GM12891 (cell line): ENCODE measurements at regions not wholly inside any gene's neighbourhood (a gene's known extent, or its start where the extent isn't known, plus 50 kb on each side); places are given as distances from the start of the nearest gene placed in this dataset.

Source experiments
- DNase-seq: peaks from one replicate; pipeline ENCODE4 v3.0.0; 2011; ENCODE audit warnings: low spot score; ENCODE audit not compliant: insufficient read length
- FAIRE-seq: peaks from 2 replicates; lab custom pipeline; 2011; peaks lifted over from hg19 to GRCh38; lab: Jason Lieb, UNC
- PAX5 ChIP-seq: IDR thresholded peaks from 2 replicates; pipeline ENCODE4 v1.6.1; 2011; ENCODE audit warnings: low read length, moderate library complexity, mild to moderate bottlenecking; ENCODE audit not compliant: insufficient read depth, severe bottlenecking
- POLR2A ChIP-seq: IDR thresholded peaks from 2 replicates; pipeline ENCODE4 v1.6.1; 2011; ENCODE audit warnings: low read depth, low read length, control low read depth
- POLR2AphosphoS5 ChIP-seq: IDR thresholded peaks from 2 replicates; pipeline ENCODE4 v1.6.1; 2011; ENCODE audit warnings: low read depth, low read length, control low read depth
- POU2F2 ChIP-seq: IDR thresholded peaks from 2 replicates; pipeline ENCODE4 v1.6.1; 2011; ENCODE audit warnings: low read depth, mild to moderate bottlenecking, control low read depth, low read length, moderate library complexity
- SPI1 ChIP-seq: IDR thresholded peaks from 2 replicates; pipeline ENCODE4 v1.6.1; 2011; ENCODE audit warnings: low read depth, low read length, control low read depth
- TAF1 ChIP-seq: IDR thresholded peaks from 2 replicates; pipeline ENCODE4 v1.6.1; 2011; ENCODE audit warnings: low read depth, low read length, control low read depth

DNA sequence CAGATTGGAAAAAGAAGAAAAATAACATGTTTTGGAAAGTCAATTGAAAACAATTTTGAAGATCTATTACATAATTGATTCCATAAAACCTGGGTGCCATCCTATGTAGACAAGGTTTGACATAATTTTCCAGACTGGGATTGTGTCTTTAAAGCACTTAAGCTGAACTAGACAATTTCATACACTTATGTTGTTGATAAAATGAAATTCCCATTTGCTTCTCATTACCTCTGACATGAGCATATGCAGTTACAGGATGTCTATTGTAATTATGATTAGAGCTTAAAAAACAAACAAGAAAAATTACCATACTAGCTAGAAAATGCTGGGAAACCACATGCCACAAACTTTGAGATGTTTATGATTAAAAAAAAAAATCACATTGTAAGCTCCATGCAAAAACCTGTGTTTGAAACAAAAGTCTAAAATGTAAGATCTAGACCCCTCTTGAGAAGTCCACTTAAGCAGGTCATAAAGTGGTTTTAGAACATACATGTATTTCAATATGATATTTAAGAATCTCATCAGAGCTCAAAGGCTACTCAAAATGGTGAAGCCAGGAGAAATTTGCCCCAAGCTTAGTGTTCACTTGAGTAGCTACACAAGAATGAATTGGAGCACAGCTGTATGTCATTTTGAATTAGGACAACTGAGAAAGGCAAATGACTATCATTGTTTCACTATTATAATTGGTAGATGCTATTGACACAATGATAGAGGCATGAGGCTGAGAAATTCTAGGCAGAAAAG is 181.1 kb upstream of the PABPC4L start:
- DNase-seq (no peak), FAIRE-seq (no peak)
- TF ChIP-seq POLR2A, result no peak
- no peak for TF ChIP-seq PAX5
- no peak for TF ChIP-seq TAF1
- TF ChIP-seq POLR2AphosphoS5, result no peak
- TF ChIP-seq SPI1, result no peak

DNA sequence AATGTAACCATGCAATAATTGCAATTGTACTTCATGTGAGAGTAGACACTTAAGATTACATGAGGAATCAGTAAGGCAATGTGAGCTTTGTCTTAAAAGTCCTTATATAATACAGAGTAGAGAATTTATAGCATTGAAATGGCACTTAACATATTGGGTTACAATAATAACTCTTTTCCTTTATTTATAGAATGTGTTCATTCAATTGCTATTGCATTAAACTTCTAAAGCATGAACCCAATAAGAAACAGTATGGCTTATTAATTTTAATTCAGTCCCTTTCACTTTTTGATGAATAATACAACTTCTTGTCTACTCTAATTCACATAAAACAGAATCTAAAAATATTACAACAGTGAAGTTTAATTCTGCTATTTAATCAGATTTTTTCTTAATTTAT is 174.2 kb upstream of the PABPC4L start:
- DNase-seq, result no peak
- FAIRE-seq, result no peak
- no peak for TF ChIP-seq POLR2AphosphoS5
- no peak for TF ChIP-seq TAF1
- TF ChIP-seq POU2F2, result no peak
- no peak for TF ChIP-seq POLR2A
- TF ChIP-seq PAX5, result no peak
- no peak for TF ChIP-seq SPI1

DNA sequence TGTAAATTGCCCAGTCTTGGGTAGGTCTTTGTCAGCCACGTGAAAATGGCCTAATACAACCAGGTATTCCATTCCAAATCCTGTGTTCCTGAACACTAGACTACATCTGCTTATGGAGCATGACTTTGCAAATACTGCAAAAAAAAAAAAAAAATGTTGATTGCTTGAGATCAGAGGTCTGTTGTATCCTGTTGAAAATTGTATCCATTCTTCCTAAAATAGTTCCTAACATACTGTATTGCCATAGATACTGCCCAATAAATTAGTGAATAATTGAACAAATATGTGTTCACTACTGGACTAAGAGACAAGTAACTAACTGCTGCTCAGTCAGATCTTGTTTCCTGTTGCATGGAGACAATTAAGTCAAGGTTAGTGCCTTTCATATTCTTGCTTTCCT is 164.3 kb upstream of the PABPC4L start:
- no peak for DNase-seq

DNA sequence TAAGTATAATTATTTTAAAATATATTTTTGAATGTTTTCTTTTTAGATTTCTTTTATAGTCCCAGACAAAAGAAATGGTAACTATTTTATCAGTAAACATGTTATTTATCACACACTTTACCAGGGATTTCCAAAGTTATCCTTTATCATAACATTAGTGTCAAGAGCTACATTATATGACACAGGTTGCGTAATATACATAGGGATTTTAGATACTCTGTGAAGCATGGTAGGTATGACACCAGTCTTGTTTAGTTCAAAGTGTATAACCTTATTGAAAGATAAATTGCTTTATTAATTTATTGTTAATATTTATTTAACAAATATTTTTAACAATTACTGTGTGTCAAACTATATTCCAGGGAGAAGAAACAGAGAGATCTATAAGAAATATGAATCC is 163.3 kb upstream of the PABPC4L start:
- DNase-seq (no peak), FAIRE-seq (no peak)
- TF ChIP-seq POLR2AphosphoS5 (no peak), POU2F2 (no peak), PAX5 (no peak), POLR2A (no peak), TAF1 (no peak), SPI1 (no peak)

More for the DNA sequence above, 164.3 kb upstream of the PABPC4L start:
- TF ChIP-seq TAF1 (no peak), POU2F2 (no peak), PAX5 (no peak), POLR2AphosphoS5 (no peak), SPI1 (no peak), POLR2A (no peak)
- FAIRE-seq, result no peak

DNA sequence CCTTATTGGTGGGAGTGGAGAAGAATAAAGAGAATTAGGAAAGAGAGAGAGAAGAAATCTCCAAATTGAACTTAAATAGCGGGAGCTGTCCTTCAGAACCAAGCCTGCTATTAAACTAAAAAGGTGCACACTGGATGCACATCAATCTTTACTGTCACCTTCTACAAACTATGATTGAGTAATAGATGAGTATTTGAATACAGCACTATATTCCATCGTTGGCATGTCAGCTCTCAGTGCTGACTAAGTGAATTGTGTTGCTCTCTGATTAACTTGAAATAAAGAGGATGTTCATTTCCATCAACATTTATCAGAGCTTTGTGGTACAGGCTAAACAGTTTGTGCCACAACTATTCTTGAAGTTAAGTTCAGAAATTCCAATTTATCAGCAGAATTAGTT is 143.7 kb upstream of the PABPC4L start:
- DNase-seq (no peak), FAIRE-seq (no peak)
- TF ChIP-seq POU2F2, result no peak
- no peak for TF ChIP-seq SPI1
- TF ChIP-seq TAF1, result no peak
- TF ChIP-seq POLR2A, result no peak
- TF ChIP-seq PAX5, result no peak
- TF ChIP-seq POLR2AphosphoS5, result no peak

DNA sequence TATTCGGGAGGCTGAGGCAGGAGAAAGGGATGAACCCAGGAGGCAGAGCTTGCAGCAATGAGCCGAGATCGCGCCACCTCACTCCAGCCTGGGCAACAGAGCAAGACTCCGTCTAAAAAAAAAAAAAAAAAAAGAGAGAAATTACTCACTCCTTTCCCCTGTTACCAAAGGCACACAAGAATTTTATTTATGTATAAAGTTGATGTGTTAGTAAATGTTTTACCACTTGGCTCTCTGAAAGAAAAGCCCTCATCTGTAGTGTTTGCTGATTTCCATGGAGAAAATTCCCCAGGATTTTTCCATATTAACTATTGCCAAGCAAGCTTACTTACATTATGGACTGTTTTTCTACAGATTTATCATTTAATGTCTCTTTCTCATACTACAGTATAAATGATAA is 142.1 kb upstream of the PABPC4L start:
- TF ChIP-seq PAX5, result no peak
- TF ChIP-seq SPI1, result no peak
- no peak for TF ChIP-seq POLR2AphosphoS5
- TF ChIP-seq POLR2A, result no peak
- TF ChIP-seq POU2F2, result no peak
- TF ChIP-seq TAF1, result no peak

DNA sequence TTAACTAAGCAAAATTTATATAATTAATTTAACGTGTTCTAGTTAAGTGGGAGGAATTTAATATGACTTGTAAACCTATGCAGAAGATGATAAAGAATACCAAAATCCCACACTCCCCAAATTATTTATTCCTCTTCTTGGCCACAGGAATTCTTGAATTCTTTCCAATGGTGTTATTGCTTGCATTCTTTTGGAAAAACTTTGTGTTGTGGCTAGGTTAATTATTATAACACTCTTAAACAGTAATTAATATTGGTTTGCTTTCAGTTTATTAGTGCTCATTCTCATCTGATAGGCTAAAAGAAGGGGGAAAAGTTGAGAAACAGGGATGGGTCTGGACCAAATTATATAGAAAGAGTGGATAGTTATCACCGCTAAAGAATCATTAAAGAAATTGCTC is 141.5 kb upstream of the PABPC4L start:
- TF ChIP-seq TAF1 (no peak), POLR2A (no peak), POU2F2 (no peak), POLR2AphosphoS5 (no peak), PAX5 (no peak), SPI1 (no peak)
- no peak for DNase-seq
- FAIRE-seq, result no peak

More for the DNA sequence above, 142.1 kb upstream of the PABPC4L start:
- FAIRE-seq, result no peak
- DNase-seq, result no peak

DNA sequence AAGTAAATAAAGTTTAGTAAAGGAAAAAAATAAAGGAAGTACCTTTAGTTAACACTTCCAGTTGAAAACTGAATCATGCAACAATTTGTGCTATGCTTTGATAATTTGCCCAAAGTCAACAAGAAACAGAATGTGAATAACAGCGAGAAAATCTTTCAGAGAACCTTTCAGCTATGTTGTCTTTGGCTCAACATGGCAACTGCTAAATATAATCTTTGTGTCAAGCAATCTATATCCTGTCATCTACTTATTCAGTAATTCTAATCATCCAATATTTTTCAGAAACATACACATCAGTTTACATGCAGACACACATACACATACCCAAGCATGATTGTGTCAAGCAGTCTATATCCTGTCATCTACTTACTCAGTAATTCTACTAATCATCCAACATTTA is 136.0 kb upstream of the PABPC4L start:
- TF ChIP-seq POLR2AphosphoS5 (no peak), PAX5 (no peak), POLR2A (no peak), SPI1 (no peak), POU2F2 (no peak), TAF1 (no peak)
- DNase-seq (no peak), FAIRE-seq (no peak)

DNA sequence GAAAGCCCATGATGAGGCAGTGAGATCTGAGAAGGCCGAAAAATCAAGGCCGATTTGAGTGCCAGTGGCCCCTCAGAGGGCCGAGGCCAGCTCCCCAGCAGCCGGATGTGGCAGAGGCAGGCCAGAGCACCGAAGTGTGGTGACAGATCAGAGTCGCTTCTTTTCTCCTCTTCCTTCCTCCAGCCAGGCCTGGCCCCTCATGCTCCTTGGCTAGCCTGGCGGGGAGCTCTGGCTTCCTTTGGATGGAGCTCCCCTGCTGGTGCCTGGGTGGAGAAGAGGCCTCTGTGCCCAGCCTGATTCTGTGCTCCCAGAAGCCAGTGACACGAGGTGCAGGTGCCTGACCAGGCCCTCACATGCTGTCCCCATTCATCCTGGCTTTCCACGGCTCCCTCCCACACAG is 127.2 kb upstream of the PABPC4L start:
- no peak for FAIRE-seq

More for the DNA sequence above, 127.2 kb upstream of the PABPC4L start:
- no peak for DNase-seq
- no peak for TF ChIP-seq POLR2A
- no peak for TF ChIP-seq TAF1
- no peak for TF ChIP-seq POLR2AphosphoS5
- TF ChIP-seq SPI1, result no peak
- no peak for TF ChIP-seq POU2F2
- TF ChIP-seq PAX5, result no peak
